ENCODE measurements at regions not wholly inside any gene's neighbourhood (a gene's known extent, or its start where the extent isn't known, plus 50 kb on each side); places are given as distances from the start of the nearest gene placed in this dataset.

DNA sequence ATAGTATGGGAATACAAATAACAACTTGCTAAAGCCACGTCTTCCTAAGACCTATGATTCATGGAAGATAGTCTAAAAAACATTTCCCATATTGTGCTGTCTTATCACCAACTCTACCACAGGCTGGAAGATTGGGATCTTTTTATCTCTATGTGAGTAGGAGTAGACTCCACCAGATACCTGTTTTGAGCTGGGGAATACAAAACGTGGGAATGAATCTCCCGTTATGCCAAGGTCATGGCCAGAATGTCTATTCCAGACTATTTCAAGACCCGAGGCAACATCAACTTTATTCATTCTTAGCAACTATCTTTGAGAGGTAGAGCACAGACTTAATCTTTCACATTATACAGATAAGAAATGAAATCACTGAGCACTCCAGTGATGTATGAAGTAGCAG is 2350.9 kb upstream of the WWC1 start:
- Histone ChIP-seq H3K27me3 (no peaks in the 10 kb centered on the region), H3K4me3 (no peak overlapping the region), H3K27ac (no peak overlapping the region), H3K9me3 (replicated peaks in 1 of 3) (no peaks in the 10 kb centered on the region), H3K36me3 (replicated peaks in 1 of 2) (no peaks in the 10 kb centered on the region), H3K4me1 (replicated peaks in 1 of 2) (no peaks in the 10 kb centered on the region)
- 31 to 45% (median 38%) methylated on average over 4 of the region's 4 CpGs for WGBS, 4 donors
- intact Hi-C loops (cut with DNase I), result no loop called here
- TF ChIP-seq, protein P1, sequence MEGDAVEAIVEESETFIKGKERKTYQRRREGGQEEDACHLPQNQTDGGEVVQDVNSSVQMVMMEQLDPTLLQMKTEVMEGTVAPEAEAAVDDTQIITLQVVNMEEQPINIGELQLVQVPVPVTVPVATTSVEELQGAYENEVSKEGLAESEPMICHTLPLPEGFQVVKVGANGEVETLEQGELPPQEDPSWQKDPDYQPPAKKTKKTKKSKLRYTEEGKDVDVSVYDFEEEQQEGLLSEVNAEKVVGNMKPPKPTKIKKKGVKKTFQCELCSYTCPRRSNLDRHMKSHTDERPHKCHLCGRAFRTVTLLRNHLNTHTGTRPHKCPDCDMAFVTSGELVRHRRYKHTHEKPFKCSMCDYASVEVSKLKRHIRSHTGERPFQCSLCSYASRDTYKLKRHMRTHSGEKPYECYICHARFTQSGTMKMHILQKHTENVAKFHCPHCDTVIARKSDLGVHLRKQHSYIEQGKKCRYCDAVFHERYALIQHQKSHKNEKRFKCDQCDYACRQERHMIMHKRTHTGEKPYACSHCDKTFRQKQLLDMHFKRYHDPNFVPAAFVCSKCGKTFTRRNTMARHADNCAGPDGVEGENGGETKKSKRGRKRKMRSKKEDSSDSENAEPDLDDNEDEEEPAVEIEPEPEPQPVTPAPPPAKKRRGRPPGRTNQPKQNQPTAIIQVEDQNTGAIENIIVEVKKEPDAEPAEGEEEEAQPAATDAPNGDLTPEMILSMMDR (IDR thresholded peaks at IDR 0.05), result no peak
- TF ChIP-seq POLR2A (IDR thresholded peaks at IDR 0.05), result no peak
- no peak for DNase-seq

DNA sequence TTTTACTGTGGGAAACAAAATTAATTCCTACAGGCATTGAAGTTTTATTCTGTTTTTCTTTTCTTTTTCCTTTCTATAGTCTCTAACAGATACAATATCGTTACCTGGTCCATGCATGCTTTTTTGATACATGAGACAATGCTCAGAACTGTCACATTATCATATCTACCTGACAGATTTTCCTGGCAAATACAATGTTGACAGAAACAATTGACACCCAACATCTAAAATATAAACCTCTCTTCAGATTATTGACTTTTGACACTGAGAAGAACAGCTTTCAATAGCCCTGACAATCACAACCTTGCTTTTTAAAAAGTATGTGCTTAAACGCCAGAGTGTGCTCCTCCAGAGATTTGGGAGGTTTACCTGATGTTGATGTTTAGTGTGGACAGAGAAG is 2334.6 kb upstream of the WWC1 start:
- H3K4me3 ChIP-seq, result no peak overlapping the region
- TF ChIP-seq, protein P1 (IDR thresholded peaks at IDR 0.05), result no peak
- TF ChIP-seq POLR2A (IDR thresholded peaks at IDR 0.05), result no peak
- H3K4me1 ChIP-seq (replicated peaks in 1 of 2), result no peaks in the 10 kb centered on the region
- no peak overlapping the region for H3K27ac ChIP-seq
- 56 to 78% (median 73%) methylated on average over 2 of the region's 2 CpGs for WGBS, 4 donors
- no peaks in the 10 kb centered on the region for H3K9me3 ChIP-seq (replicated peaks in 1 of 3)
- intact Hi-C loops (cut with DNase I), result no loop called here
- DNase-seq, result no peak
- H3K36me3 ChIP-seq (replicated peaks in 1 of 2), result no peaks in the 10 kb centered on the region
- H3K27me3 ChIP-seq, result no peaks in the 10 kb centered on the region

DNA sequence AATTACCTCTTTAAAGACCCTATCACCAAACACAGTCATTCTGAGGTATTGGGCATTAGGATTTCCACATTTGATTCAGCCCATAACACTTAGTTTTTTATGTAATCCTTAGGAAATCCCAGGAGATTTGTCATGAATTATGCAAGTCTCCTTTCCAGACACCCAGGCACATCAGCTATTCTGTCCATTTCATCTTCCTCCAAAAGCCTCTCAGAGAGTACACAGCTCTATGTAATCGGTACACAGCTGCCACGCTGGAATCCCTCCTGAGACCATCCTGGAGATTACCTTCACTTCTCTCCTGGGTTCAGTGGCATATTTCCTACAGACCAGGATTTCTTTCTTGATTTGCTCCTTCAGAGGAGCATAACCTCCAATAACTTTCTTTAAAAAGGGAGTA is 2309.8 kb upstream of the WWC1 start:
- Histone ChIP-seq H3K9me3 (replicated peaks in 1 of 3) (no peaks in the 10 kb centered on the region), H3K27ac (no peak overlapping the region), H3K36me3 (replicated peaks in 1 of 2) (no peaks in the 10 kb centered on the region), H3K4me3 (no peak overlapping the region), H3K4me1 (replicated peaks in 1 of 2) (no peaks in the 10 kb centered on the region), H3K27me3 (no peaks in the 10 kb centered on the region)
- intact Hi-C loops (cut with DNase I), result no loop called here
- no peak for DNase-seq
- WGBS, 4 donors, result 76 to 89% (median 85%) methylated on average over 2 of the region's 2 CpGs
- no peak for TF ChIP-seq POLR2A (IDR thresholded peaks at IDR 0.05)
- TF ChIP-seq, protein P1 (IDR thresholded peaks at IDR 0.05), result no peak

DNA sequence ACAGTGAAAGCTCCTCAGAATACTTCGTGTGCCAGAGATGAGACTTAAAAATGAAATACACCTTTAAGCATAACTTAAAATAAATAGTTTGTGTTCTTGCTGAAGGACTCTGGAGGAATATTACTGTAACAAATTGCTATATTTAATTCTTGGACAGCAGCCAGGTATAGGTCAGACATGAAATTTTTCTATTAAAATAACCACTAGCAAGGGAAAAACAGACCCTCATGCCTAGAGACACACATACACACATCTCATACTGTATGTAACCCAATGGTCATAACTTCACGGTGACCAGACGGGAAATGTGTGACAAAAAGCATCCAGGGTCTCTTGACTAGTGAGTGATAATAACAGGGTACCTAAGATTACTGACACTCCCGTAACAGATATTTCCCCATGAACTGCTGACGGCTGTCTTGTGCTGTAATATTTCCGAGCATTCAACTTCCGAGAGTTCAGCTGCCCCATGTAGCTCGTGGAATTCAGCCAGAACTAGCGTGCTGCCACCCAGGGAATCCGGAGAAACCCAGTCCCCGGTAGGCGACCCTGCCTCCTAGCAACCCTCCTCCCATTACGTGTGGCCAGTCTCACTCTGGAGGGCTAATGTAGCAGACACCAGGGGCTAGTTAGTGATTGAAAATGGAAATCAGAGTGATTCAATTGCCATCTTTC is 2295.1 kb upstream of the WWC1 start:
- no peak overlapping the region for H3K4me3 ChIP-seq
- no peak overlapping the region for H3K27ac ChIP-seq
- H3K4me1 ChIP-seq (replicated peaks in 1 of 2), result no peaks in the 10 kb centered on the region
- H3K36me3 ChIP-seq (replicated peaks in 1 of 2), result no peaks in the 10 kb centered on the region
- no peaks in the 10 kb centered on the region for H3K9me3 ChIP-seq (replicated peaks in 1 of 3)
- TF ChIP-seq, protein P1 (IDR thresholded peaks at IDR 0.05), result no peak
- TF ChIP-seq POLR2A (IDR thresholded peaks at IDR 0.05), result no peak
- no peaks in the 10 kb centered on the region for H3K27me3 ChIP-seq
- intact Hi-C loops (cut with DNase I), result no loop called here
- 29 to 34% (median 32%) methylated on average over 13 of the region's 13 CpGs for WGBS, 4 donors
- peak in 1 of 7 donors; percentile 1 for DNase-seq
